ENCODE measurements at regions not wholly inside any gene's neighbourhood (a gene's known extent, or its start where the extent isn't known, plus 50 kb on each side); places are given as distances from the start of the nearest gene placed in this dataset.

- DNase-seq = no peak
These were observed 229.8 kb upstream of the CDH19 start for GRCh38 chr18:66833646-66834045.

- no peak for DNase-seq
These were observed 222.3 kb upstream of the CDH19 start for GRCh38 chr18:66826211-66826610.

- no peak for DNase-seq
These were observed 221.5 kb upstream of the CDH19 start for GRCh38 chr18:66825347-66825746.

- DNase-seq = no peak
These were observed 215.3 kb upstream of the CDH19 start for GRCh38 chr18:66819235-66819634.

- no peak for DNase-seq
These were observed 209.2 kb upstream of the CDH19 start for GRCh38 chr18:66813138-66813537.

- no peak for DNase-seq
These were observed 191.2 kb upstream of the CDH19 start for GRCh38 chr18:66795051-66795450.

GRCh38 chr18:66792466-66792865 is 188.6 kb upstream of the CDH19 start:
- no peak for DNase-seq

- no peak for DNase-seq
These were observed 176.7 kb upstream of the CDH19 start for GRCh38 chr18:66780609-66781008.

- DNase-seq = no peak
These were observed 174.2 kb upstream of the CDH19 start for GRCh38 chr18:66778048-66778447.

- no peak for DNase-seq
These were observed 165.5 kb upstream of the CDH19 start for GRCh38 chr18:66769375-66769774.

- no peak for DNase-seq
These were observed 160.3 kb upstream of the CDH19 start for GRCh38 chr18:66764230-66764629.

GRCh38 chr18:66761166-66761565 is 157.3 kb upstream of the CDH19 start:
- DNase-seq = no peak

GRCh38 chr18:66760559-66760958 is 156.7 kb upstream of the CDH19 start:
- DNase-seq = no peak

- DNase-seq = no peak
These were observed 155.3 kb upstream of the CDH19 start for GRCh38 chr18:66759050-66759828.

GRCh38 chr18:66757946-66758345 is 154.1 kb upstream of the CDH19 start:
- DNase-seq = no peak

- no peak for DNase-seq
These were observed 150.4 kb upstream of the CDH19 start for GRCh38 chr18:66754335-66754734.

- no peak for DNase-seq
These were observed 148.8 kb upstream of the CDH19 start for GRCh38 chr18:66752733-66753132.

GRCh38 chr18:66749481-66750035 is 145.7 kb upstream of the CDH19 start:
- no peak for DNase-seq

GRCh38 chr18:66749030-66749429 is 145.1 kb upstream of the CDH19 start:
- DNase-seq = no peak

- no peak for DNase-seq
These were observed 138.9 kb upstream of the CDH19 start for GRCh38 chr18:66742832-66743231.

GRCh38 chr18:66735933-66736332 is 132.0 kb upstream of the CDH19 start:
- no peak for DNase-seq

GRCh38 chr18:66734451-66734850 is 130.6 kb upstream of the CDH19 start:
- DNase-seq = no peak

- no peak for DNase-seq
These were observed 128.0 kb upstream of the CDH19 start for GRCh38 chr18:66731890-66732289.

GRCh38 chr18:66729442-66730239 is 125.8 kb upstream of the CDH19 start:
- DNase-seq = no peak
